ENCODE measurements at regions not wholly inside any gene's neighbourhood (a gene's known extent, or its start where the extent isn't known, plus 50 kb on each side); places are given as distances from the start of the nearest gene placed in this dataset.

GRCh38 chr3:174387736-174388135 lies 471.4 kb upstream of the NAALADL2 start:
- TF ChIP-seq CTCF (conservative IDR thresholded peaks at IDR 0.05; ENCODE audit: low read depth, low read length) (no peak), EZH2 (IDR thresholded peaks at IDR 0.05; ENCODE audit: low read length, unreplicated experiment) (no peak), EZH2phosphoT487 (IDR thresholded peaks at IDR 0.05; ENCODE audit: borderline replicate concordance, low read length) (no peak)
